ENCODE measurements at regions not wholly inside any gene's neighbourhood (a gene's known extent, or its start where the extent isn't known, plus 50 kb on each side); places are given as distances from the start of the nearest gene placed in this dataset.

DNA sequence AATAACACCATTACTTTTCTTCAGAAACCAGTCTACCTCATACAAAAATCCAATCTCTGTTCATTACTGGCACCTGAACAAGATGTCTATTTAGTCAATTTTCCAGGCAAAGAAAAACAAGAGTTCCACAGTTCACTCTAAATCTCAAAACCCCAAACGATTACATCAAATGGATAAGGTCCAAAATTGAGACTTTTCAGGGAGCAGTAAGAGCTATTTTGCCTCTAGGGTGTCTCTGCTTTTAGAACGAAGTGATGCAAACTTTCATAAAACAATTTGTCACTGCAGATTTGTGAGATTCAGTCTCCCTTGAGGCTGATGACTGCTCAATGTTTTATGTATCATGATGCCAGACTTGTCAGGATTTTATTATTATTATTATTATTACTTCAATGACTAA is 937.0 kb upstream of the PHF14 start:
- H3K27ac ChIP-seq: no peak overlapping the region
- H3K27me3 ChIP-seq: no peaks in the 10 kb centered on the region
- H3K4me1 ChIP-seq: no peaks in the 10 kb centered on the region
- no peaks in the 10 kb centered on the region for H3K9me3 ChIP-seq
- WGBS, 2 donors (ENCODE audit: low coverage in 1 of 2): 51 to 64% methylated on average over 2 of the region's 2 CpGs
- TF ChIP-seq POLR2AphosphoS5 (IDR thresholded peaks at IDR 0.05) (no peak), POLR2A (IDR thresholded peaks at IDR 0.05) (no peak), EP300 (IDR thresholded peaks at IDR 0.05) (no peak)
- TF ChIP-seq, protein P1, sequence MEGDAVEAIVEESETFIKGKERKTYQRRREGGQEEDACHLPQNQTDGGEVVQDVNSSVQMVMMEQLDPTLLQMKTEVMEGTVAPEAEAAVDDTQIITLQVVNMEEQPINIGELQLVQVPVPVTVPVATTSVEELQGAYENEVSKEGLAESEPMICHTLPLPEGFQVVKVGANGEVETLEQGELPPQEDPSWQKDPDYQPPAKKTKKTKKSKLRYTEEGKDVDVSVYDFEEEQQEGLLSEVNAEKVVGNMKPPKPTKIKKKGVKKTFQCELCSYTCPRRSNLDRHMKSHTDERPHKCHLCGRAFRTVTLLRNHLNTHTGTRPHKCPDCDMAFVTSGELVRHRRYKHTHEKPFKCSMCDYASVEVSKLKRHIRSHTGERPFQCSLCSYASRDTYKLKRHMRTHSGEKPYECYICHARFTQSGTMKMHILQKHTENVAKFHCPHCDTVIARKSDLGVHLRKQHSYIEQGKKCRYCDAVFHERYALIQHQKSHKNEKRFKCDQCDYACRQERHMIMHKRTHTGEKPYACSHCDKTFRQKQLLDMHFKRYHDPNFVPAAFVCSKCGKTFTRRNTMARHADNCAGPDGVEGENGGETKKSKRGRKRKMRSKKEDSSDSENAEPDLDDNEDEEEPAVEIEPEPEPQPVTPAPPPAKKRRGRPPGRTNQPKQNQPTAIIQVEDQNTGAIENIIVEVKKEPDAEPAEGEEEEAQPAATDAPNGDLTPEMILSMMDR (IDR thresholded peaks at IDR 0.05): no peak
- H3K36me3 ChIP-seq: no peaks in the 10 kb centered on the region
- ATAC-seq: no peak
- H3K4me3 ChIP-seq: no peak overlapping the region

DNA sequence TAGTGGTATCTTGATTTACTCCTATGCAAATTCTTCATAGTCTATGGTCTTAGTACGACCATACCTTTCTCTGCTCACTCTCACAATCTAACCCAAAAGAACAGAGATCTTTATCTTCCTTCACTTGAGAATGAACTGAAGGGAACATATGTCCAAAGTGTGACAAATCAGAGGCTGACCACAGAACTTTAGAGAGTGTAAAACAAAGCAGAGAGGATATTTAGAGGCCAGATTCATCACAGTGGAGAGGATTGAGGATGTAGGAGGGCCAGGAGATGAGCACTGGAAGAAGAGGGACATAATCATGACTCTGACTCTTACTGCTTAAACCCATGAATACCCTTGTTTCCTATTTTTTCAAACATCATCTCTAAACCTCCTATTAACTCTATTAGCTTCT is 935.3 kb upstream of the PHF14 start:
- WGBS, 2 donors (ENCODE audit: low coverage in 1 of 2): 67 to 78% methylated on average over 1 of the region's 1 CpG
- Histone ChIP-seq H3K27ac (no peak overlapping the region), H3K9me3 (no peaks in the 10 kb centered on the region), H3K36me3 (no peaks in the 10 kb centered on the region), H3K4me3 (no peak overlapping the region), H3K4me1 (no peaks in the 10 kb centered on the region), H3K27me3 (no peaks in the 10 kb centered on the region)
- ATAC-seq: no peak
- TF ChIP-seq, protein P1 (IDR thresholded peaks at IDR 0.05): no peak
- TF ChIP-seq POLR2AphosphoS5 (IDR thresholded peaks at IDR 0.05): no peak
- TF ChIP-seq EP300 (IDR thresholded peaks at IDR 0.05): no peak
- TF ChIP-seq POLR2A (IDR thresholded peaks at IDR 0.05): no peak

DNA sequence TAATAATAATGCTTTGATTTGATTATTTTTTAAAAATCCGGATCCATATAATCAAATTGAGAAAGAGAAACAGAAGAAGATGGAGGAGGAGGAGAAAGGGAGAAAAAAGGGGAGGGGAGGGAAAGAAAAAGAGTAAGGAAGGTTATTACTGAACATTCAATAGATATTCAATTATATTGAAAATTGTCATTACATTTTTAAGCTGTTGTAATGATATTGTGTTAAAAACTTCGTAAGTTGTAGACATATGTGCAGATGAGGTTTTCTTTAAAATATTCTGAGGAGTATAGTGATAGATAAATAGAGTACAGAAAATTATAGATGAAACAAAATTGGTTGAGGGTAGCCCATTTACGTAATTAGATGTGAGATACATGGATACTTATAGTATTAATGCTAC is 933.0 kb upstream of the PHF14 start:
- ATAC-seq: no peak
- TF ChIP-seq, protein P1 (IDR thresholded peaks at IDR 0.05): no peak
- TF ChIP-seq EP300 (IDR thresholded peaks at IDR 0.05): no peak
- Histone ChIP-seq H3K9me3 (no peaks in the 10 kb centered on the region), H3K4me1 (no peaks in the 10 kb centered on the region), H3K27me3 (no peaks in the 10 kb centered on the region), H3K27ac (no peak overlapping the region), H3K4me3 (no peak overlapping the region), H3K36me3 (no peaks in the 10 kb centered on the region)
- 82 to 90% methylated on average over 3 of the region's 3 CpGs for WGBS, 2 donors (ENCODE audit: low coverage in 1 of 2)

DNA sequence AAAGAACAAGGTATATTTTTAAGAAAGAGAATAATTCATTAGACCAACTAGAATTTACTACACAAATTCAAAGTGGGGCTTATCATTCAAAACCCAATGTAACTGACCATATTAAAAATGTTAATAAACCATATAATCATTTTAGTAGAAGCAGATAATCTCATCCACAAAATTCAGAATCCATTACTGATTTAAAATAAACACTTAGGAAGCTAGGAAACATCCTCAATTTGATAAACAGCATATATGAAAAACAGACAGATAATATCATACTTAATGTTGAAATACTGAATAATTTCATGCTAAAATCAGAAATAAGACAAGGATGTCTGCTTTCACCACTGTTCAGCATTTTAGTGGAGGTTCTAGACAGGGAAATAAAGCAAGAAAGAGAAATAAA is 902.8 kb upstream of the PHF14 start:
- Histone ChIP-seq H3K4me3 (no peak overlapping the region), H3K36me3 (no peaks in the 10 kb centered on the region), H3K9me3 (no peaks in the 10 kb centered on the region), H3K27ac (no peak overlapping the region), H3K27me3 (no peaks in the 10 kb centered on the region), H3K4me1 (no peaks in the 10 kb centered on the region)
- no peak for ATAC-seq
- TF ChIP-seq POLR2A (IDR thresholded peaks at IDR 0.05) (no peak), POLR2AphosphoS5 (IDR thresholded peaks at IDR 0.05) (no peak), EP300 (IDR thresholded peaks at IDR 0.05) (no peak)

DNA sequence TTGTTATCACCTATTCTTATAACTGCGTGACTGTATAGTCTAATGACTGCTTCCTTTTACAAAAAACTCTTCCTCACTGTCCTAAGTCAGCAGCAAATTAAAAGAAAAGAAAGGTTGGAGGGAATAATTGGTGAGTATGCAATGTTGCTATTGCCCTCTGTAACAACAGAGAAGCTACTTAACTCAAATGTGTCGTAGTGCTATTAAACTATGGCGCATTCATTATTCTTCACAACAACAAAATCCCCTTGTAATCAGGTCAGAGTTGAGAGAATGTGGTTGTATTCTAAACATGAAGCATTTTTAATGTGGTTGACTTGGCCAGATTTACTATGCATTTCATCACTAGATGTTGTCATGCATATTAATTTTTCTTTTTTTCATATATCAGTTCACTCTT is 897.8 kb upstream of the PHF14 start:
- Histone ChIP-seq H3K36me3 (no peaks in the 10 kb centered on the region), H3K4me3 (no peak overlapping the region), H3K27ac (no peak overlapping the region), H3K4me1 (no peaks in the 10 kb centered on the region), H3K9me3 (no peaks in the 10 kb centered on the region), H3K27me3 (no peaks in the 10 kb centered on the region)
- TF ChIP-seq POLR2A (IDR thresholded peaks at IDR 0.05): no peak
- TF ChIP-seq, protein P1 (IDR thresholded peaks at IDR 0.05): no peak
- TF ChIP-seq EP300 (IDR thresholded peaks at IDR 0.05): no peak
- no peak for TF ChIP-seq POLR2AphosphoS5 (IDR thresholded peaks at IDR 0.05)
- WGBS, 2 donors (ENCODE audit: low coverage in 1 of 2): 71 to 96% methylated on average over 3 of the region's 3 CpGs
- ATAC-seq: no peak
